ENCODE measurements at regions not wholly inside any gene's neighbourhood (a gene's known extent, or its start where the extent isn't known, plus 50 kb on each side); places are given as distances from the start of the nearest gene placed in this dataset.

DNA sequence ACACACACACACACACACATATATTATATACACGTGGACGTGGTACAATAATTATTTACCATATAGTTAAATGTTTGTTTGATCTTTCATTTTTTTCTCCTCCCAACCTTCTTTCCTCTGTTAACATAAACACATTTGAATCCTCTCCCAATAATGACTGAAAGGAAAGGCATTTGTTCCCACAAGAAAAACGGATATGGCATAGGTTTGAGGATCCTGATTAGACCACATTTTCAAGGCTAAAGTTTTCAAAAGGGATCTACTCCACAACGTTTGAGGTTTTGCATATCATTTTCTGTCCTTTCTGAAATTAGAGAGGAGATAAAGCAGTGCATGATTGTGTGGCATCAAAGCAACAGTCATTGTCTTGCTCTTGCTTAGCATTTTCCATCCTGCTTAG, 1883.4 kb downstream of the STIM2 start:
- Histone ChIP-seq H3K9me3 (ENCODE audit: insufficient read depth, low read depth) (no peaks in the 10 kb centered on the region), H3K4me1 (replicated peaks; ENCODE audit: insufficient read depth) (no peaks in the 10 kb centered on the region), H3K27me3 (ENCODE audit: insufficient read depth, low read depth) (no peaks in the 10 kb centered on the region), H3K4me2 (no peak overlapping the region), H3K79me2 (ENCODE audit: low read depth) (no peaks in the 10 kb centered on the region), H4K20me1 (ENCODE audit: insufficient read depth) (no peaks in the 10 kb centered on the region), H3K4me3 (no peak overlapping the region), H2AFZ (no peak overlapping the region), H3K27ac (no peak overlapping the region), H3F3A (ENCODE audit: insufficient read depth, low read depth) (no peaks in the 10 kb centered on the region), H3K9me2 (ENCODE audit: insufficient read depth) (no peaks in the 10 kb centered on the region), H3K36me3 (ENCODE audit: low read depth) (no peaks in the 10 kb centered on the region)
- CTCF ChIA-PET, result no interaction called here
- TF ChIP-seq, protein P1, sequence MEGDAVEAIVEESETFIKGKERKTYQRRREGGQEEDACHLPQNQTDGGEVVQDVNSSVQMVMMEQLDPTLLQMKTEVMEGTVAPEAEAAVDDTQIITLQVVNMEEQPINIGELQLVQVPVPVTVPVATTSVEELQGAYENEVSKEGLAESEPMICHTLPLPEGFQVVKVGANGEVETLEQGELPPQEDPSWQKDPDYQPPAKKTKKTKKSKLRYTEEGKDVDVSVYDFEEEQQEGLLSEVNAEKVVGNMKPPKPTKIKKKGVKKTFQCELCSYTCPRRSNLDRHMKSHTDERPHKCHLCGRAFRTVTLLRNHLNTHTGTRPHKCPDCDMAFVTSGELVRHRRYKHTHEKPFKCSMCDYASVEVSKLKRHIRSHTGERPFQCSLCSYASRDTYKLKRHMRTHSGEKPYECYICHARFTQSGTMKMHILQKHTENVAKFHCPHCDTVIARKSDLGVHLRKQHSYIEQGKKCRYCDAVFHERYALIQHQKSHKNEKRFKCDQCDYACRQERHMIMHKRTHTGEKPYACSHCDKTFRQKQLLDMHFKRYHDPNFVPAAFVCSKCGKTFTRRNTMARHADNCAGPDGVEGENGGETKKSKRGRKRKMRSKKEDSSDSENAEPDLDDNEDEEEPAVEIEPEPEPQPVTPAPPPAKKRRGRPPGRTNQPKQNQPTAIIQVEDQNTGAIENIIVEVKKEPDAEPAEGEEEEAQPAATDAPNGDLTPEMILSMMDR (conservative IDR thresholded peaks at IDR 0.05), result no peak
- TF ChIP-seq EZH2 (IDR thresholded peaks at IDR 0.05; ENCODE audit: low read depth), result no peak
- DNase-seq, result no peak
- intact Hi-C loops (cut with micrococcal nuclease; ENCODE audit: unreplicated experiment), result no loop called here
- POLR2A ChIA-PET (ENCODE audit: unreplicated experiment), result no interaction called here
- BruUV-seq (replicated peaks), result no TSS peak

DNA sequence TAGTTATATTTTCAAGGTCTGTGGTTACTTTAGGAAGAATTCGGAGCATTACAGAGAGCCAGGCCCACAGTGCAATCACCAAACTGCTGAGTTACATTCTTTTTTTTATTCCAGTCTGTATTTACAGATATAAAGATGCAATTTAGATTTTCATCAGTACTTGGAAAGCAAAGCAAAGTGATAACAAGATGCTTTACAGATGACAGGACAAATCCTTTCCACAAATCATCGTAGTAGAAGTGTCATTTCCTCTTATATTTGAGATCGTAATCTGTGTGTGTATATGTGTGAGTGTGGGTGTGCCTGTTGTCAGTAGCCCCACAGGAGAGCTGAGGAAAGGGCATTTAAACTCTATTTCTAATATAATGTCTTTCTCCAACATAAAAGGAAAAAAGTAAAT, 1893.7 kb downstream of the STIM2 start:
- ChIA-PET CTCF (no interaction called here), POLR2A (ENCODE audit: unreplicated experiment) (no interaction called here)
- no peaks in the 10 kb centered on the region for H3K9me3 ChIP-seq (ENCODE audit: insufficient read depth, low read depth)
- TF ChIP-seq, protein P1 (conservative IDR thresholded peaks at IDR 0.05), result no peak
- no peak for TF ChIP-seq EZH2 (IDR thresholded peaks at IDR 0.05; ENCODE audit: low read depth)
- H3K4me1 ChIP-seq (replicated peaks; ENCODE audit: insufficient read depth), result no peaks in the 10 kb centered on the region
- no peaks in the 10 kb centered on the region for H3F3A ChIP-seq (ENCODE audit: insufficient read depth, low read depth)
- H3K79me2 ChIP-seq (ENCODE audit: low read depth), result no peaks in the 10 kb centered on the region
- H3K27me3 ChIP-seq (ENCODE audit: insufficient read depth, low read depth), result no peaks in the 10 kb centered on the region
- DNase-seq, result no peak
- H3K9me2 ChIP-seq (ENCODE audit: insufficient read depth), result no peaks in the 10 kb centered on the region; the same call in 1 of the 2 replicates
- no peak overlapping the region for H2AFZ ChIP-seq
- no peak overlapping the region for H3K4me3 ChIP-seq
- H3K4me2 ChIP-seq, result no peak overlapping the region
- intact Hi-C loops (cut with micrococcal nuclease; ENCODE audit: unreplicated experiment), result no loop called here
- H3K27ac ChIP-seq, result no peak overlapping the region
- no peaks in the 10 kb centered on the region for H3K36me3 ChIP-seq (ENCODE audit: low read depth)
- BruUV-seq (replicated peaks), result no TSS peak
- no peaks in the 10 kb centered on the region for H4K20me1 ChIP-seq (ENCODE audit: insufficient read depth)

DNA sequence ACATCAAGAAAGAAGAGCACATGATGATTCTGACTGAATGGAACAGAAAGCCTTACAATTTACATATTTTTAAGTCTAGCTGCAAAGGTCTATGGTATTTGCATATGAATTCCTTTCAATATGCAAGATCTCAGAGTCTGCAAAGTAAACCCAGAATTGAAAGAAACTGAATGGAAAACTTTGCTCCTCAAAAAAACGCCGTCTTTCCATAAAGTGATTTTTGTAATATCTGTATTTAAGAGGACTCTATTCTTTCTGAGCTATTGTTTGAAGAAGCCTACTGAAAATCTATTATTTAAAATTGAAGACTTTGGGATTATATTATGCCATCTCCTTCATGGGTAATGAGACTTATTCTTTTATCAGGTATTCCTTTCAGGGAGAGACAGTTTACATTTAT, 1894.4 kb downstream of the STIM2 start:
- H3K9me2 ChIP-seq (ENCODE audit: insufficient read depth), result no peaks in the 10 kb centered on the region; the same call in 1 of the 2 replicates
- H3K4me3 ChIP-seq, result no peak overlapping the region
- H3F3A ChIP-seq (ENCODE audit: insufficient read depth, low read depth), result no peaks in the 10 kb centered on the region
- H3K9me3 ChIP-seq (ENCODE audit: insufficient read depth, low read depth), result no peaks in the 10 kb centered on the region
- no peak overlapping the region for H3K27ac ChIP-seq
- H3K4me2 ChIP-seq, result no peak overlapping the region
- no peaks in the 10 kb centered on the region for H4K20me1 ChIP-seq (ENCODE audit: insufficient read depth)
- DNase-seq, result no peak
- TF ChIP-seq, protein P1 (conservative IDR thresholded peaks at IDR 0.05), result no peak
- TF ChIP-seq EZH2 (IDR thresholded peaks at IDR 0.05; ENCODE audit: low read depth), result no peak
- H2AFZ ChIP-seq, result no peak overlapping the region
- H3K79me2 ChIP-seq (ENCODE audit: low read depth), result no peaks in the 10 kb centered on the region
- CTCF ChIA-PET, result no interaction called here
- no peaks in the 10 kb centered on the region for H3K27me3 ChIP-seq (ENCODE audit: insufficient read depth, low read depth)
- intact Hi-C loops (cut with micrococcal nuclease; ENCODE audit: unreplicated experiment), result no loop called here
- no peaks in the 10 kb centered on the region for H3K4me1 ChIP-seq (replicated peaks; ENCODE audit: insufficient read depth)
- BruUV-seq (replicated peaks), result no TSS peak
- POLR2A ChIA-PET (ENCODE audit: unreplicated experiment), result no interaction called here
- H3K36me3 ChIP-seq (ENCODE audit: low read depth), result no peaks in the 10 kb centered on the region
